ENCODE measurements at regions not wholly inside any gene's neighbourhood (a gene's known extent, or its start where the extent isn't known, plus 50 kb on each side); places are given as distances from the start of the nearest gene placed in this dataset.

DNA sequence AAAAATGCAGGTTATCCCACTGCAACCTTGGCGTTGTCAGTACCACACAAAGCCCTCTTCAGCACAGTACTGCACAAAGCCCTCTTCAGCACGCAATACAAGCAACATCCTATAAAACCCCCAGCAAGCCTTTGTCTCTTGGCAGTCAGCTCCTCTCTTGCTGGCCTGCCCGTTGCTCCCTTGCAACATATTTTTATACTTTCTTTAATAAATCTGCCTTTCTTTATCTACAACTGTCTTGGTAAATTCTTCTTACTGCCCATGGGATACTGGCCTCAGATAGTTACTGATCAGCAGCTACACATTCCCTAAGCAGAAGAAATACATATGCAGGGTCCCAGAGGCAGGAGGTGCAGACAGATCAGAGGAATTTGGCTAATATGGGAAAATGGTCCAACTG, 70.5 kb upstream of the MAP3K4 start:
- TF ChIP-seq, protein P1, sequence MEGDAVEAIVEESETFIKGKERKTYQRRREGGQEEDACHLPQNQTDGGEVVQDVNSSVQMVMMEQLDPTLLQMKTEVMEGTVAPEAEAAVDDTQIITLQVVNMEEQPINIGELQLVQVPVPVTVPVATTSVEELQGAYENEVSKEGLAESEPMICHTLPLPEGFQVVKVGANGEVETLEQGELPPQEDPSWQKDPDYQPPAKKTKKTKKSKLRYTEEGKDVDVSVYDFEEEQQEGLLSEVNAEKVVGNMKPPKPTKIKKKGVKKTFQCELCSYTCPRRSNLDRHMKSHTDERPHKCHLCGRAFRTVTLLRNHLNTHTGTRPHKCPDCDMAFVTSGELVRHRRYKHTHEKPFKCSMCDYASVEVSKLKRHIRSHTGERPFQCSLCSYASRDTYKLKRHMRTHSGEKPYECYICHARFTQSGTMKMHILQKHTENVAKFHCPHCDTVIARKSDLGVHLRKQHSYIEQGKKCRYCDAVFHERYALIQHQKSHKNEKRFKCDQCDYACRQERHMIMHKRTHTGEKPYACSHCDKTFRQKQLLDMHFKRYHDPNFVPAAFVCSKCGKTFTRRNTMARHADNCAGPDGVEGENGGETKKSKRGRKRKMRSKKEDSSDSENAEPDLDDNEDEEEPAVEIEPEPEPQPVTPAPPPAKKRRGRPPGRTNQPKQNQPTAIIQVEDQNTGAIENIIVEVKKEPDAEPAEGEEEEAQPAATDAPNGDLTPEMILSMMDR (IDR thresholded peaks at IDR 0.05; ENCODE audit: insufficient read depth, low read length) = no peak
- Histone ChIP-seq H3K4me3 (replicated peaks; ENCODE audit: insufficient read depth, low read length) (no peak overlapping the region), H3K27ac (replicated peaks) (no peak overlapping the region), H3K27me3 (ENCODE audit: insufficient read depth, poor library complexity, severe bottlenecking) (no peaks in the 10 kb centered on the region)
- DNase-seq (ENCODE audit: low read depth in 1 of 2, low spot score in 1 of 2) = no peak

DNA sequence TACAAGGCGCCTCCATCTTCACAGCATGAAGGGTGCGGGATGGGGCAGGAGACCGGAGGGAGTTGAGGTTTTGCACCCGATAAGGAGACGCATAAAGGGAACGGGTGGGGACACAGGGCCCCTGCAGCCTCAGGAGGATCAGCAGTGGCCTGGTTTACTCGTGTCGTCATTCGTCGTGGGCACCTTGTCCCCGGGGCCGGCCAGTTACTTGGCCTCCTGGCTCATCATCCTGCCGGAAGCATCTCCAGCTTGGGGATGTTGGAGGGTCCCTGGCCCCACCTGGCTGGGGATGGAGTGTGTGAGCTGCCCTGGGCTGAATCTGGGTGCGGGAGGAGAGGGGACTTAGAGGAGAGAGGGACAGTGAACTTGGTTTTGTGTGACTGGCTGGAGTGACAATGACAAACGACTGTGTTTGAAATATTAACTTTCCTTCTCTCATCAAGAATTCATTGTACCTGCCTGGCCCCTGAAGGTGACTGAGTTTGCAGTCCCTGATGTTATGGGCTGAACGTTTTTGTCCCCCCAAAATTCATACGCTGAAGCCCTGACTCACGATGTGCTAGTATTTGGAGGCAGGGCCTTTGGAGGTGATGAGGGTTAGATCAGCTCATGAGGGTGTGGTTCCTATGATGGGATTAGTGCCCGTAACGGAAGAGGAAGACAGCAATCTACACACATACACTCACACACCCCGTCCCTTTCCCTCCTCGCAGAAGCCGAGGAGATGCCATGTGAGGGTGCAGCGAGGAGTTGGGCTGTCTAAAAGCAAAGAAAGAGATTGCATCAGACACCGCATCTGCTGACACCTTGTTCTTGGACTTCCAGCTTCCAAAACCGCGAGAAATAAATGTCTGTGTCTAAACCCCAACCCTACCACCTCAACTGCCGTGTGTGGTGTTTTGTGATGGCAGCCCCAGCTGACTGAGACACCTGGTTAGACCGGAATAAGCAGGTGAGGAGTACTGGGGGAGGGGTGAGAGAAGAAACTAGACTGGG, 65.0 kb upstream of the MAP3K4 start:
- no peak overlapping the region for H3K4me3 ChIP-seq (replicated peaks; ENCODE audit: insufficient read depth, low read length)
- no peak overlapping the region for H3K27ac ChIP-seq (replicated peaks)
- no peaks in the 10 kb centered on the region for H3K27me3 ChIP-seq (ENCODE audit: insufficient read depth, poor library complexity, severe bottlenecking)
- no peak for TF ChIP-seq POLR2AphosphoS5 (IDR thresholded peaks at IDR 0.05; ENCODE audit: low read depth)
- TF ChIP-seq GABPA (IDR thresholded peaks at IDR 0.05; ENCODE audit: low read depth) = no peak
- TF ChIP-seq, protein P2, sequence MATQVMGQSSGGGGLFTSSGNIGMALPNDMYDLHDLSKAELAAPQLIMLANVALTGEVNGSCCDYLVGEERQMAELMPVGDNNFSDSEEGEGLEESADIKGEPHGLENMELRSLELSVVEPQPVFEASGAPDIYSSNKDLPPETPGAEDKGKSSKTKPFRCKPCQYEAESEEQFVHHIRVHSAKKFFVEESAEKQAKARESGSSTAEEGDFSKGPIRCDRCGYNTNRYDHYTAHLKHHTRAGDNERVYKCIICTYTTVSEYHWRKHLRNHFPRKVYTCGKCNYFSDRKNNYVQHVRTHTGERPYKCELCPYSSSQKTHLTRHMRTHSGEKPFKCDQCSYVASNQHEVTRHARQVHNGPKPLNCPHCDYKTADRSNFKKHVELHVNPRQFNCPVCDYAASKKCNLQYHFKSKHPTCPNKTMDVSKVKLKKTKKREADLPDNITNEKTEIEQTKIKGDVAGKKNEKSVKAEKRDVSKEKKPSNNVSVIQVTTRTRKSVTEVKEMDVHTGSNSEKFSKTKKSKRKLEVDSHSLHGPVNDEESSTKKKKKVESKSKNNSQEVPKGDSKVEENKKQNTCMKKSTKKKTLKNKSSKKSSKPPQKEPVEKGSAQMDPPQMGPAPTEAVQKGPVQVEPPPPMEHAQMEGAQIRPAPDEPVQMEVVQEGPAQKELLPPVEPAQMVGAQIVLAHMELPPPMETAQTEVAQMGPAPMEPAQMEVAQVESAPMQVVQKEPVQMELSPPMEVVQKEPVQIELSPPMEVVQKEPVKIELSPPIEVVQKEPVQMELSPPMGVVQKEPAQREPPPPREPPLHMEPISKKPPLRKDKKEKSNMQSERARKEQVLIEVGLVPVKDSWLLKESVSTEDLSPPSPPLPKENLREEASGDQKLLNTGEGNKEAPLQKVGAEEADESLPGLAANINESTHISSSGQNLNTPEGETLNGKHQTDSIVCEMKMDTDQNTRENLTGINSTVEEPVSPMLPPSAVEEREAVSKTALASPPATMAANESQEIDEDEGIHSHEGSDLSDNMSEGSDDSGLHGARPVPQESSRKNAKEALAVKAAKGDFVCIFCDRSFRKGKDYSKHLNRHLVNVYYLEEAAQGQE (IDR thresholded peaks at IDR 0.05; ENCODE audit: insufficient replicate concordance, low read depth) = no peak
- TF ChIP-seq SPI1 (IDR thresholded peaks at IDR 0.05; ENCODE audit: borderline replicate concordance, low read depth) = no peak
- TF ChIP-seq, protein P1 (IDR thresholded peaks at IDR 0.05; ENCODE audit: insufficient read depth, low read length) = no peak
- DNase-seq (ENCODE audit: low read depth in 1 of 2, low spot score in 1 of 2) = no peak

DNA sequence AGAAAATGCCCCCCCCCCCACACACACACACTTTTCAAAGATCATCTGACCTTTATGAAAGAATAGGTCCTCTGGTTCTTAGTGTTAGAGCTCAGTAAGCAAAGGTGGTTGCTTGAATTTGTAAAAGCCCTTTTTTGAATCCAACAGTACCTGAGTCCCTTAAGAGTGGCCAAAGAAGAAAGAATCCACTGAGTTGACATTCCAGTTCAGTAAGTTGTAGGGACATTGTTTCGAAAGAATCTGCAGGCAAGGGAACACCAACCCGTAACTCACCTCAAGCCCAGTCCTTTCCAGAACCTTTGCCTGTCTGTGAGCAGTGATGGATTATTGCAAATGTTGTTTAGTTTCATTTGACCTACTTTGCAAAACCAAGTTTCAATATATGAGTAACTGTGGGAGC, 64.2 kb upstream of the MAP3K4 start:
- Histone ChIP-seq H3K27me3 (ENCODE audit: insufficient read depth, poor library complexity, severe bottlenecking) (no peaks in the 10 kb centered on the region), H3K4me3 (replicated peaks; ENCODE audit: insufficient read depth, low read length) (no peak overlapping the region), H3K27ac (replicated peaks) (no peak overlapping the region)
- DNase-seq (ENCODE audit: low read depth in 1 of 2, low spot score in 1 of 2) = no peak
- TF ChIP-seq SPI1 (IDR thresholded peaks at IDR 0.05; ENCODE audit: borderline replicate concordance, low read depth) (no peak), GABPA (IDR thresholded peaks at IDR 0.05; ENCODE audit: low read depth) (no peak), POLR2AphosphoS5 (IDR thresholded peaks at IDR 0.05; ENCODE audit: low read depth) (no peak)
- TF ChIP-seq, protein P1 (IDR thresholded peaks at IDR 0.05; ENCODE audit: insufficient read depth, low read length) = no peak
- TF ChIP-seq, protein P2 (IDR thresholded peaks at IDR 0.05; ENCODE audit: insufficient replicate concordance, low read depth) = no peak

All from HL-60 (cell line).